ENCODE measurements at regions not wholly inside any gene's neighbourhood (a gene's known extent, or its start where the extent isn't known, plus 50 kb on each side); places are given as distances from the start of the nearest gene placed in this dataset.
A peak's percentile ranks its signal among the peaks of the same experiment; 100 is the strongest.
"Not testable (repeated sequence)": the region's sequence is repeated elsewhere in the genome, so short reads cannot be mapped to it uniquely, and the experiment has no call there.

GRCh38 chr7:148472406-148472805 is 118.2 kb upstream of the C7orf33 start:
- DNase-seq (ENCODE audit: low read depth), result peak; percentile 86

GRCh38 chr7:148473703-148474480 is 116.7 kb upstream of the C7orf33 start:
- no peak for DNase-seq (ENCODE audit: low read depth)

GRCh38 chr7:148474481-148475025 is 116.0 kb upstream of the C7orf33 start:
- DNase-seq (ENCODE audit: low read depth), result no peak

GRCh38 chr7:148478551-148478950 is 112.0 kb upstream of the C7orf33 start:
- no peak for DNase-seq (ENCODE audit: low read depth)

- DNase-seq (ENCODE audit: low read depth), result no peak
Measured at GRCh38 chr7:148480479-148481146, 110.0 kb upstream of the C7orf33 start.

- DNase-seq (ENCODE audit: low read depth), result no peak
Measured at GRCh38 chr7:148481147-148481526, 109.4 kb upstream of the C7orf33 start.

GRCh38 chr7:148481971-148482626 is 108.5 kb upstream of the C7orf33 start:
- DNase-seq (ENCODE audit: low read depth), result no peak

- DNase-seq (ENCODE audit: low read depth), result no peak
Measured at GRCh38 chr7:148483515-148484308, 106.9 kb upstream of the C7orf33 start.

- no peak for DNase-seq (ENCODE audit: low read depth)
Measured at GRCh38 chr7:148484486-148484885, 106.1 kb upstream of the C7orf33 start.

- no peak for DNase-seq (ENCODE audit: low read depth)
Measured at GRCh38 chr7:148485618-148486017, 104.9 kb upstream of the C7orf33 start.

GRCh38 chr7:148486937-148487336 is 103.6 kb upstream of the C7orf33 start:
- no peak for DNase-seq (ENCODE audit: low read depth)

GRCh38 chr7:148487912-148488311 is 102.7 kb upstream of the C7orf33 start:
- DNase-seq (ENCODE audit: low read depth), result no peak

GRCh38 chr7:148489678-148490077 is 100.9 kb upstream of the C7orf33 start:
- DNase-seq (ENCODE audit: low read depth), result no peak

- no peak for DNase-seq (ENCODE audit: low read depth)
Measured at GRCh38 chr7:148492157-148492860, 98.3 kb upstream of the C7orf33 start.

- no peak for DNase-seq (ENCODE audit: low read depth)
Measured at GRCh38 chr7:148495605-148496004, 95.0 kb upstream of the C7orf33 start.

- no peak for DNase-seq (ENCODE audit: low read depth)
Measured at GRCh38 chr7:148500978-148501377, 89.6 kb upstream of the C7orf33 start.

GRCh38 chr7:148503900-148504487 is 86.6 kb upstream of the C7orf33 start:
- peak; percentile 42 for DNase-seq (ENCODE audit: low read depth)

GRCh38 chr7:148505645-148506375 is 84.8 kb upstream of the C7orf33 start:
- DNase-seq (ENCODE audit: low read depth), result no peak

GRCh38 chr7:148507064-148507573 is 83.4 kb upstream of the C7orf33 start:
- DNase-seq (ENCODE audit: low read depth), result not testable (repeated sequence)

GRCh38 chr7:148507787-148508186 is 82.8 kb upstream of the C7orf33 start:
- no peak for DNase-seq (ENCODE audit: low read depth)

Data from Daoy (cell line).